ENCODE measurements at regions not wholly inside any gene's neighbourhood (a gene's known extent, or its start where the extent isn't known, plus 50 kb on each side); places are given as distances from the start of the nearest gene placed in this dataset.
A peak's percentile ranks its signal among the peaks of the same experiment; 100 is the strongest.
"Not testable (repeated sequence)": the region's sequence is repeated elsewhere in the genome, so short reads cannot be mapped to it uniquely, and the experiment has no call there.

- TF ChIP-seq CTCF (IDR thresholded peaks at IDR 0.05; ENCODE audit: low read depth, low read length), result no peak
- no peak overlapping the region for H3K4me3 ChIP-seq (replicated peaks in 1 of 2; ENCODE audit: low read depth in 2 of 2, low read length in 2 of 2)
- no peak for DNase-seq (ENCODE audit: low read depth in 2 of 2)
These were observed 123.6 kb downstream of the PCDH18 start for GRCh38 chr4:137408527-137409177.

GRCh38 chr4:137405833-137406232 lies 126.5 kb downstream of the PCDH18 start:
- H3K4me3 ChIP-seq (replicated peaks in 1 of 2; ENCODE audit: low read depth in 2 of 2, low read length in 2 of 2); DNase-seq (ENCODE audit: low read depth in 2 of 2): not testable (repeated sequence)

GRCh38 chr4:137394018-137394417 lies 138.3 kb downstream of the PCDH18 start:
- peak; percentile 60 to 69 for DNase-seq (ENCODE audit: low read depth in 2 of 2)
- no peak for TF ChIP-seq CTCF (IDR thresholded peaks at IDR 0.05; ENCODE audit: low read depth, low read length)
- no peak overlapping the region for H3K4me3 ChIP-seq (replicated peaks in 1 of 2; ENCODE audit: low read depth in 2 of 2, low read length in 2 of 2)

- peak in 1 of 2 donors; percentile 43 for DNase-seq (ENCODE audit: low read depth in 2 of 2)
- H3K4me3 ChIP-seq (replicated peaks in 1 of 2; ENCODE audit: low read depth in 2 of 2, low read length in 2 of 2), result no peak overlapping the region
- TF ChIP-seq CTCF (IDR thresholded peaks at IDR 0.05; ENCODE audit: low read depth, low read length), result no peak
These were observed 139.2 kb downstream of the PCDH18 start for GRCh38 chr4:137393044-137393443.

- no peak for TF ChIP-seq CTCF (IDR thresholded peaks at IDR 0.05; ENCODE audit: low read depth, low read length)
- no peak overlapping the region for H3K4me3 ChIP-seq (replicated peaks in 1 of 2; ENCODE audit: low read depth in 2 of 2, low read length in 2 of 2)
- peak; percentile 57 to 72 for DNase-seq (ENCODE audit: low read depth in 2 of 2)
These were observed 141.6 kb downstream of the PCDH18 start for GRCh38 chr4:137390707-137391106.

- peak; percentile 58 to 68 for DNase-seq (ENCODE audit: low read depth in 2 of 2)
- no peak for TF ChIP-seq CTCF (IDR thresholded peaks at IDR 0.05; ENCODE audit: low read depth, low read length)
These were observed 142.3 kb downstream of the PCDH18 start for GRCh38 chr4:137389911-137390520.

GRCh38 chr4:137387924-137388323 lies 144.4 kb downstream of the PCDH18 start:
- TF ChIP-seq CTCF (IDR thresholded peaks at IDR 0.05; ENCODE audit: low read depth, low read length), result no peak
- DNase-seq (ENCODE audit: low read depth in 2 of 2), result peak; percentile 77 to 85
- H3K4me3 ChIP-seq (replicated peaks in 1 of 2; ENCODE audit: low read depth in 2 of 2, low read length in 2 of 2), result no peak overlapping the region

More at GRCh38 chr4:137389911-137390520, 142.3 kb downstream of the PCDH18 start:
- H3K4me3 ChIP-seq (replicated peaks in 1 of 2; ENCODE audit: low read depth in 2 of 2, low read length in 2 of 2), result no peak overlapping the region

Measured in cardiac fibroblast (primary cell).